GM18502 (cell line): ENCODE measurements at regions not wholly inside any gene's neighbourhood (a gene's known extent, or its start where the extent isn't known, plus 50 kb on each side); places are given as distances from the start of the nearest gene placed in this dataset.
"Not testable (repeated sequence)": the region's sequence is repeated elsewhere in the genome, so short reads cannot be mapped to it uniquely, and the experiment has no call there.

Experiments
- ATAC-seq: cut with Tn5 transposase; IDR thresholded peaks from one replicate; pipeline ENCODE4 v1.9.1; 2021; ENCODE audit warnings: mild to moderate bottlenecking; ENCODE audit not compliant: unreplicated experiment, poor library complexity

DNA sequence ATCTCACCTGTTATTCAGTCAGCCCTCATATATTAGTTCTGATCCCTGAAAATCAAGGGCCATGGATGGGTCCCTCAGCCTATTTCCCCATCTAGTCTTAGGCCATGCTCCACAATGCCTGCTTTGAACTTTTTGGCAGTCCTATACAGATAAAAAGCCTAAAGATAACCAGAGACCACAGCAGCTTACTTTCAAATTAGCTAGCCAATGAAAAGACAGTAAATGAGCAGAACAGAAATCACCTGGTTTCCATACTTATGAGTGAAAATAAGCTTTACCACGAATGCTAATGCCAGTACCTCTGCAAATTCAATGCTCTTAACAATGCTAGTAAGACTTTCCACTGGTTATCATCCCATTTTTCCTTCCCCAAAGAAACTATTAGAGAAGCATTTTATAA lies 141.6 kb upstream of the SPRED1 start:
- ATAC-seq = peak; percentile 58

DNA sequence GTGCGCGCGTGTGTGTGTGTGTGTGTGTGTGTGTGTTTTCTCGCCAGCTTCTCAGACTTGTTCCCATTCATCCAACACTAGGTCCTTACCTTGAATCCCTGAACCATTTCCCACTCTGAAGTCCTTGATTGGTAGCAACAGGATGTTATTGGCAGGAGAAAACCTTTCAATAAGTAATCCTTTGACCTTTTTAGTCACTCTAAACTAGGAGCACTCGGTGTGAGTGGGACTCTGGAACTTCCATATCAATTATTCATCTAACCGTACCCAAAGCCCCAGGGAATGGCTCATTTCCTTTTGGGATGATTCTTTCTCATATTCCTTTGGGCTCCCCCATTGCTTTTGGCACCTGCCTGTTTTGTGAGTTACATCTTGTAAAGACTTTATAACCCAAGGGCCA lies 140.2 kb upstream of the SPRED1 start:
- ATAC-seq = no peak

DNA sequence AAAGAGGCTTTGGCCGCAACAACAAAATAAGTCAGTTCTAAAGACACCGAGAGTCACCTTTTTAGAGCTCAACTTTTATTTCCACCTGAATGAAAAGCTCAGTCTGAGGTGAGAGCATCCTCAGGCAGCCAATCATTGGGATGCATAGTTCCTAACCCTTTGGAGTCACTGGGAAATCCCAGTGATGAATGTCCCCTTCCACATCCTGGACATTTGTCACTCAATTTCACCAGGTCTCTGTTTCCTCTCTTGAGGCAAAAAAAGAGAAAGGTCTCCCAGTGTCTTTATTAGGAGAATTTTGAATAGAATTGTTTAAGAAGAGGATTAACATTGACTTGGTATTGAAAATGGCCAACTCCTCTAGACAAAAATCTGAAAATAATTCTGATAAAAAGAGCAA lies 137.5 kb upstream of the SPRED1 start:
- ATAC-seq = no peak

DNA sequence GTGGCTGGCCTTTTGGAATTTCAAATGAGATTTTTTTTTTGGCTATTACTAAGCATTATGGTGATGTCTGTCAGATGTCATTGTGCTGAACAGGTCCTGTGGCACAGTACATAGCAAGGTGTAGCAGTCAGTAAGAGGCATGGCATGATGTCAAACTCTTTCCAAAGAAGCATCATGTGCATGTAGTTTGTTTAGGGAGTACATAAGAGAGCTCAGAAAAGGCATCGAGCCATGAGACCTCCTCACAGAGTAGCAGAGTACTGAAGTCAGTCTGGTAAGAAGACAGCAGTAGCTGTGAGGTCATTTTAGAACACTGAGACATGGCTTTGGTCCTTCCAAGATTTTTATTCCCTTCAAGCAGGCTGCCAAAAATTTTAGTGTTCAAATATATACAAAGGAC lies 134.9 kb upstream of the SPRED1 start:
- ATAC-seq = no peak

DNA sequence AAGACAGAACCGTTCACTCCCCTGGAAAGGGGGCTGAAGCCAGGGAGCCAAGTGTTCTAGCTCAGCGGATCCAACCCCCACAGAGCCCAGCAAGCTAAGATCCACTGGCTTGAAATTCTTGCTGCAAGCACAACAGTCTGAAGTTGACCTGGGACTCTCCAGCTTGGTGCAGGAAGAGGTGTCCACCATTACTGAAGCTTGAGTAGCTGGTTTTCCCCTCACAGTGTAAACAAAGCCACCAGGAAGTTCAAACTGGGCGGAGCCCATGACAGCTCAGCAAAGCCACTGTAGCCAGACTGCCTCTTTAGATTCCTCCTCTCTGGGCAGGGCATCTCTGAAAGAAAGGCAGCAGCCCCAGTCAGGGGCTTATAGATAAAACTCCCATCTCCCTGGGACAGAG lies 132.8 kb upstream of the SPRED1 start:
- not testable (repeated sequence) for ATAC-seq

DNA sequence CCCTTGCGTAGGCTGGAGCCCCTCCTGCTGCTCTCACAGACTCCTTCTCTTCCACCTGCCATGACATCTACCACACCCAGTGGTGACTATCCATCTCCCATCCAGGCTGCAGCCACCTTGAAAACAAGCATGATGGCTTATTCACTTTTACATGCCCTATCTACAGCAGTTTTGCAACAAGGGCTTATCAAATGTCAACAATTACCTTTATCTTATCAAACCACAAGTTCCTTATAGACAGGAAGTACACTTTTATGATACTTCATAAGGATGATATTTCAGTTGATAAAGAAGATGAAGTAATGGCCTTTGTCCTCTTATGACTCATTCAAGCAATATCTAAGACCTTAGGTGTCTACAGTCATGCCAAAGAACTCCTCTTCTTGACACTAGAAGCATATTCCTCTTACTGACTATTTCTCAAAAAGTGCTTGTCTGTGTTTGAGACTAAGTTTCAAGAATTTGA lies 125.3 kb upstream of the SPRED1 start:
- ATAC-seq = no peak

DNA sequence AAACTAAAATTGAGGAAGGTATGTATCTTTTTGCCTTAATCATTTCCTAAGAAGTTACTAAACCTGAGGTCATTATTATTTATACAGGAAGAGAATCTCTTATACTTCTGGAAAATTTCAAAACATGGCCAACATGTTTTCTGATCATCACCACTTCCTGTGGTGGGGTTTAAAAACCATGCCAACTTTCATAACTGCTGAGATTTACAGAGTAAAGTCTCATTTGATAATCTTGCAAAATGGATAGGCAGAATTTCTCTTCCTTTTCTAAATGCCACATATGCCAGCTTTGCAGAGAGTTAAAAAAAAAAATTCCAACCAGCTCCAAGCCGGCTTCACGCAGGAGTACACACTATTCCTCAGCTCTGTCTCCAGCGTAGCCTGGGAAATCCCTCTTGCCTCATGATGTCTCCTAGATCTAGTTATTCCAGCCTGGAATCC lies 124.3 kb upstream of the SPRED1 start:
- ATAC-seq = no peak

DNA sequence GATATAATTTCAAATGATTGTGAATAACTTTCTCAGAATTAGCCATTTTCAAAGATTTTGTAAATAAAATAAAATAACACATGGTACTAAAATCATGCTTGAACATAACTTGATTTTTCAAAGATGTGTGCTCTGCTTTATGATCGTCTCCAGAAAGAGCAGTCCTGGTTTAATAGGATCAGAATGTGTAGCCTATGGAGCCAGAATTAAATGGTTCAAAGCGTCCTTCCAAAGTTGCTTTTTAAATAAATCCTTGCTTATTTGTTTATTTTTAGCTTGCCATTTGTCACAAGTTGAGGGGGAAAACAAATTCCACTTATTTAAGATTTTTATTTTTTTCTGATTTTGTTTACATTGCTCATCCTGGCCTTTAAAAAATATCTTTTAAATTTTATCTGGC lies 123.7 kb upstream of the SPRED1 start:
- no peak for ATAC-seq

DNA sequence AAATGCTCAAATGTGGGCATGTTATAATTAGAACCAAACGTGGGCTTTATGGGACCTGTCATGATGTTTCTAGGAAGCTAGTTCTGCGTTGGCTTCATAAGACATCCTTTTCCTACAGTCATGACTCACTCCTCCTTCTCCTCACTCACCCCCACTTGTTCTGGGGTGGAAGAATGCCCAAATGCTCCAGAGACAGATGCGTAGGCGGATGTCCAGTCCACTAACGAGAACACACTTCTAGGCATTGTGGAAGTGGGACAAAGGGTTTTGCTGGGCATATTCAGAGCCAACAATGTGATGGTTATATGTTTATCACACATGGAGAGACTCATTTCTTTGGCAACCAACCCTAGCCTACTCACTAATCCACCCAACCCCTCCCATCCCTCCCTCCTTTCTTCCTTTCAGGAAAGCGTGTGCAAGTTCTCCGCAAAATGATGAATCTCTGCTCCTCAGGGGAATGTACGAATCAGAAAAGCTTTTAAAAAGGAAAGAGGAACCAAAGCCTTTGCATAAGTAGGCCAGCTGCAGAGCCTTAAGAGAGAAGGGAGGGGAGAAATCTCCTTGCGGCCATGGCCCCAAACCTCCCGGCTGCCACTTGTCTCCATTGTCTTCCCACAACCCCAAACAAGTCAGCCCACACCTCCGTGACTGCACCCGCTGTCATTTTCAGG lies 123.0 kb upstream of the SPRED1 start:
- ATAC-seq = peak; percentile 79

DNA sequence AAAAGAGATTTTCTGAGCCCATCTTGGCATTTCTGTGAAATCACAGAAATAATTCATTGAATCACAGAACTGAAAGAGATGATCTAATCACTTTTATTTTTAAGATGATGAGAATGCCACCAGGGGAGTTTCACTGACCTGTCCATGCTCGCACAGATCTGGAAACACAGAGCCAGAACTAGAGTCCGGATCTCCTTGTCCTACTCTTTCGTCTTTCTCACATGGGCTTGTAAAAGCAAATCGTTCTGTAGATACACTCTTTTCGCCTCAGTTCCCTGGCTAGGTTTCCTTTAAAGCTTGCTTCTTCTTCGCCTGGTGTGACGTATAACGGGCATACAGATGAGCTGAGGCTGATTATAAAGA lies 122.5 kb upstream of the SPRED1 start:
- peak; percentile 36 for ATAC-seq

DNA sequence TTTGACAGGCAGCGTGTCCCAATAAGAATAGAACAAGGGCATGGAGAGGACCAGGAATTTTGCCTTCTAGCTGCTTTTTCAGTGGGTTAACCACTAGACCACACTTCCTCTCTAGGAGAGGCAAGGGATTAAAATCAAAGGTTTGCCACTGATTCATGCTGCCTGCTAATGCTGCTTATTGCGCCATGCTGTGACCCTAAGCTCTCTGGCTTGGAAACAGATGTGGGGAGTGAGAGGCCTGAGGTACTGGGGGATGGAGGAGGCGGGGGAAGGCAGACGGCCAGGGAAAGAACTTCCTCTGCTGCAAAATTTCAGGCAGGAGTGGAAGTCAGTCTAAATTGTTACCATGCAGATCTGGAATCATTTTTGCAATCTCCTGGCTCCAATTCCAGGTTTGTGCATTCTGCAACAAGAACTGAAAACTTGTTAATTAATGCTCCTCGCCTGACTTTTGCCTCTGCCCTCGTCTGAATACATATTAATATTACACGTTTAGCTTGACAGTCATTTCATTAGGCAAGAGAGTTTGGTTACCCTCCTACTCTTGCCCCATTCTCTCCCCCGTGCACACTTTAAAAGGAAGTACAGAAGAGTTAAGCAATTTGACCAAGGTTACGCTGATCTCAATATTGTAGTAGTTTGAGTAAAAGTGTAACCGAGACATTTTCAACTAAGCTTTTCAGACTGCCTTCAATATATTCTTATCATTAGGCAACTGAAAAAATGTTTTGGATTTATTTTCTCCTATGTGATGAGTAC lies 121.7 kb upstream of the SPRED1 start:
- peak; percentile 67 for ATAC-seq

DNA sequence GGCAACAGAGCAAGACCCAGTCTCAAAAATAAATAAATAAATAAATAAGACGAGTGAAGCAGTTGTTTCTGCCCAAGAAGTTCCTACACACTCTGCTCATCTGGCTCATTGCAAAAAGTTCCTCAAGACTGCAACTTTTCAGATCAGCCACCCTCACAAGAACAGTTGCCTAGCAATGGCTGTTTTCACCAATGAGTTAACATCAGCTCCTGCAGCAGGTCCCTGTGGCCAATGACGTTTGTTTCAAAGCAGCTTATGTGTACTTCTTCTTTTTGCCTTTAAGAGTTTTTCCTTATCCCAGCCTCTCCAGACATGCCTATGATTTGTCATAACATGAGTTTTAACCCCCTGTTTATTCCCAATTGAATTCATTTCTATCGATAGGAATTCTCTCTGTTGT lies 118.4 kb upstream of the SPRED1 start:
- no peak for ATAC-seq

DNA sequence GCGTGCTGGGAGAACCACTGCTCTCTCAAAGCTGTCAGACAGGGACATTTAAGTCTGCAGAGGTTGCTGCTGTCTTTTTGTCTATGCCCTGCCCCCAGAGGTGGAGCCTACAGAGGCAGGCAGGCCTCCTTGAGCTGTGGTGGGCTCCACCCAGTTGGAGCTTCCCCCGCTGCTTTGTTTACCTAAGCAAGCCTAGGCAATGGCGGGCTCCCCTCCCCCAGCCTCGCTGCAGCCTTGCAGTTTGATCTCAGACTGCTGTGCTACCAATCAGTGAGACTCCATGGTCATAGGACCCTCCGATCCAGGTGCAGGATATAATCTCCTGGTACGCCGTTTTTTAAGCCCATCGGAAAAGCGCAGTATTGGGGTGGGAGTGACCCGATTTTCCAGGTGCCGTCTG lies 110.4 kb upstream of the SPRED1 start:
- ATAC-seq = not testable (repeated sequence)

DNA sequence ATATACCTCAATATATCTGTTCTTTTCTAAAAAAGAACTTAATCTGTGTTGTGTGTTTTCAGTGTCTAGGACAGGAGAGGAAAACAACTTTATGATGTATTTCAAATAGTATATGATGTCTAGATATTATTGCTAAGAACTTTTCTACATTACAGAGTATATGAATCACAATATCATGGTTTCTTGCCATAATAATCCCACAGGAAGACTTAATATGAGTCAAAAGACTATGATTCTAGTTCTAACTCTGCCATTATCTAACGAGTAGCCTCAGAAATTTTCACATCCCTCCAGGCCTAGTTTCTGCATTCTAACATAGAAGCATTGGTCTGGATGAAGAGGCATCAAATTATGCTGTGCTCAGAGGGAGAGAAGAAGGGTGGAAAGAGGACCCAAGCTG lies 107.7 kb upstream of the SPRED1 start:
- ATAC-seq = no peak

DNA sequence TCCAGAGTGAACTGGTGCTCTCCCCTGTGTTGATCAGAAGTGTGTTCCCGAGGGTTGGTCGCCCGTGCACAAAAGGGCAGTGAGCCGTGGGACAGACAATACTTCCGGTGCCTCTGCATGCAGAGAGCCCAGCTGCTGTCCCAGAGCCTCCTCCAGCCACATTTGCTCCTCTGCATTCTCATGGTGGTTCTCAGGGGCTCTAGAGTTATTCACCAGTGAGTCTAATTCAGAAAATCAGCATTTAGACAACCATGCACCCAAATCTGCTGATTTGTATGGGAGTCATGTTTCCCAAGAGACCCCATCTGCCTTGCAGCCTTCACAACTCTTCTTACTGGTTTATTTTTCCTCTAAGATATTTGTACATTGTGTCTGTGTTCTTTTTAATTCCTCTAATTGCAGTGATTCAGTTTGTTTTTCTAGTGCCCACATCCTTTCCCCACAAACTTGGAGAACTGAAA lies 107.0 kb upstream of the SPRED1 start:
- ATAC-seq = no peak

DNA sequence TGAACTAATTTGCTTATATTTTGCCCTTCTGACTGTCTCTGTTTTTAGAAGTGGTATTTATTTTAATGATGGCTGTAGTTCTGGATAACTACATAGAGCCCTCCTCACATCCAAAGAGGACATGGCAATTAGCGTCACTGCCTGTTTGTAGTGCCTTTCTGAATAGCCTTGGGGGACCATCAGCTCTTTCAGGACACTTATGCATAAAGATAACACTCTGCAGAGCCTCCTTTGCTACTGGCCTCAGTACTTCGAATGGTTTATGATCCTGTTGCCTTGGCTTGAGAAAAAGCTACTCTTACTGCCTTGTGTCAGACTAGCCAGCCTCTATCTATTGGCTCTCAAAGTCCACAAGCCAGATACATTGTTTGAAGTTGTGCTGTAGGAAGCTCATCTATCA lies 105.4 kb upstream of the SPRED1 start:
- no peak for ATAC-seq

DNA sequence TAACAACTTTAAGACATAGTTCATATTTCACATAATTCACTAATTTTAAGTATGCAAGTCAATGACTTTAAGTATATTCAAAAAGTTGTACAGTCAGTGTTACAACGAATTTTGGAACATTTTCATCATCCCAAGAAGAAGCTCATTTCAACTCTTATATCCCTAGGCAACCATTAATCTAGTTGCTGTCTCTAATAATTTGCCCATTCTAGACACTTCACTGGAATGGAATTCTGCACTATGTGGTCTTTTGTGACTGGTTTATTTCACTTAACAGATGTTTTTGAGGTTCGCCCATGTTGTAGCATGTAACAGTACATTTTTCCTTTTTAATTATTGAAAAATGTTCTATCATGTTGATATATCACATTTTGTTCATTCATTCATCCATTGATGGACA lies 104.2 kb upstream of the SPRED1 start:
- no peak for ATAC-seq

DNA sequence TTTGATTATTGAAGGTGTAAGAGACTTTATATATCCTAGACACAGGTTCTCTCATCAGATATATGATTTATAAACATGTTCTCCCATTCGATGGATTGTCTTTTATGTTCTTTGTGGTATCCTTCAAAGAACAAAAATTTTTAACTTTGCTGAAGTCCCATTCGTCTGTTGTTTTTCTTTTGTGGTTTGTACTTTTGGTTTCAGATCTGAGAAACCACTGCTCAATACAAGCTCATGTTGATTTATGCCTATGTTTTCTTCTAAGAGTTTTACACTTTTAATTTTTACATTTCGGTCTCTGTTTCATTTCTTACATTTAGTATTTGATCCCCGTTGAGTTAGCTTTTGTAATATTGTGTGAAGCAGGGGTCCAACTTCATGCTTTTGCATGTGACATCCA lies 103.3 kb upstream of the SPRED1 start:
- ATAC-seq = no peak

DNA sequence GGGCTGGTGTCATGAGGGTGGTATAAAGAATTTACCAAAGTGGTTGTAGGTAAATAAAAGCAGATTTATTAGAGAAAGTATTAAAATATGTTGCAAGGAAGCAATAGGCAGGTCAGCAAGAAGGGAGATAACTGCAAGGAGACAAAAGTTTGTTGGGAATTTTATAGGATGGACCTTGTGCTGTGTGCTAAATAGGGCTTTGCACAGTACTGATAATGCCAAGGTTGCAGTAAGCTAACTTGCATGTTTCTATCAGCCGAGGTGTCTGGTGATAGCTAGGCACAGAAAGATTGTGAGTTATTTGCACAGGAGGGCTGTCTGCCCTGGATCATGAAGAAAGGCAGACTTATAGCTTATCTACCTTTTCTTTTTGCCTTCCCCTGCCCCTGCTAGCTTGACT lies 102.5 kb upstream of the SPRED1 start:
- ATAC-seq = no peak

DNA sequence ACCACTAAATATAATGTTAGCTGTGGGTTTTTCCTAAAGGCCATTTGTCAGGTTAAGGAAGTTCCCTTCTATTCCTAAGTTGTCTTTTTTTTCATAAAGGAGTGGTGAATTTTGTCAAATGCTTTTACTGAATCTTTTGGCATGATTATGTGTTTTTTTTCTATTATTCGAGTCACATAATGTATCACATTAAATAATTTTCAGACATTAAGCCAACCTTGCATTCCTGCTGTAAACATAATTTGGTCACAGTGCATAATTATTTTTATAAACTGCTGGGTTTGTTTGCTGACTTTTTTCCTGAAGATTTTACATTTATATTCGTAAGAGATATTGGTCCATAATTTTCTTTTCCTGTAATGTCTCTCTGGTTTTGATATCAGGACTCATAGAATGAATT lies 101.8 kb upstream of the SPRED1 start:
- ATAC-seq = no peak

DNA sequence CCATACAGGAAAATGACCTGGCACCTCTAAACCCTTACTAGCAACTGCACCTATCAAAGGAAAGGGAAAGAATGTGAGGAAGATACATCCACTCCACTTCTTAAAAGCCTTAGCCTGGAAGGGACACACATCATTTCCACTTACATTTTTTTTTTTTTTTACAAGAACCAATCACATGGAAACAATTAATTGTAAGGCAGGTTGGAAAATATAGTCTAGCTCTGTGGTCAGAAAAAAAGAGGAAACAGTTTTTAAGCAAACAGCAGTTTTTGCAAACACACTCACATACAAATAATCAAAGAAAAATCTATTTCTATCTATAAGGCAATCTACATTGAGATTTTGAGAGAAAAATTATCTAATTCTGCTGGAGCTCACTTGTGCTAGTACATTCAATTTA lies 98.9 kb upstream of the SPRED1 start:
- no peak for ATAC-seq

DNA sequence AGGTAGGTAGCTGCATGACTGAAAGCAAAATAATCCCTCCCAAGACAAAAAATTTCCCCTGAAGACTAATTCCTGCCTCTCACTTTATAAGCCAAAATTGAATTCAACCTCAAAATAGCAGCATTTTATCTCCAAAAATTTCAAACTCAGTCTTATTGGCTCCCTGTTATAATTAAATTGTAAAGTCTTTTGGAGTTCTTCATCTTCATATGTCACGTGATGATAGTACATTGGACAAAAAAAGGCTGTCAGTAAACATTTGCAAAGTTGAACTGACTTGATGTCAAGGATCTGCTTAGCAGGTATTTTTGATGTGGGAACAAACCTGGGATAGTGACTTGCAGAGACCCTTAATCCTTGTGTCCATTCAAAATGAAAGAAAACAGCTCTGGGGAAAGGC lies 98.4 kb upstream of the SPRED1 start:
- no peak for ATAC-seq
